ENCODE measurements at regions not wholly inside any gene's neighbourhood (a gene's known extent, or its start where the extent isn't known, plus 50 kb on each side); places are given as distances from the start of the nearest gene placed in this dataset.

GRCh38 chr2:160590664-160591063 lies 97.1 kb upstream of the RBMS1 start:
- Mint-ChIP-seq H3K27me3 (ENCODE audit: low read depth) (peaks cover 5% of the 10 kb centered on the region; the same call in 1 of the 2 replicates), H3K4me3 (no peak overlapping the region), H3K9me3 (peaks cover 29% of the 10 kb centered on the region), H3K4me1 (peaks cover 10% of the 10 kb centered on the region), H3K27ac (no peak overlapping the region), H3K36me3 (peaks cover 11% of the 10 kb centered on the region)
- ATAC-seq (no peak), DNase-seq (ENCODE audit: low spot score) (no peak)
- ChIA-PET POLR2A (no interaction called here), CTCF (no interaction called here)
- TF ChIP-seq FOXK1 (CRISPR knock-in tag; IDR thresholded peaks at IDR 0.05): no peak
- no peak for TF ChIP-seq ZNF263 (CRISPR knock-in tag; IDR thresholded peaks at IDR 0.05; ENCODE audit: low read depth)
- TF ChIP-seq TEAD1 (CRISPR knock-in tag; IDR thresholded peaks at IDR 0.05): no peak
- TF ChIP-seq CREM (CRISPR knock-in tag; IDR thresholded peaks at IDR 0.05): no peak
- TF ChIP-seq ZNF317 (CRISPR knock-in tag; IDR thresholded peaks at IDR 0.05; ENCODE audit: borderline replicate concordance, low read depth): no peak
- TF ChIP-seq HMGXB4 (CRISPR knock-in tag; IDR thresholded peaks at IDR 0.05): no peak
- no peak for TF ChIP-seq TP53 (CRISPR knock-in tag; IDR thresholded peaks at IDR 0.05)
- TF ChIP-seq SP1 (CRISPR knock-in tag; conservative IDR thresholded peaks at IDR 0.05): no peak
- TF ChIP-seq FOXJ3 (CRISPR knock-in tag; IDR thresholded peaks at IDR 0.05; ENCODE audit: borderline replicate concordance): no peak
- no peak for TF ChIP-seq CDX4 (CRISPR knock-in tag; IDR thresholded peaks at IDR 0.05; ENCODE audit: borderline replicate concordance)
- no peak for TF ChIP-seq NR2C2 (CRISPR knock-in tag; IDR thresholded peaks at IDR 0.05)
- no peak for TF ChIP-seq GRHL2 (CRISPR knock-in tag; IDR thresholded peaks at IDR 0.05; ENCODE audit: insufficient replicate concordance, severe bottlenecking)
- TF ChIP-seq ETV6 (CRISPR knock-in tag; IDR thresholded peaks at IDR 0.05): no peak
- no peak for TF ChIP-seq E2F5 (CRISPR knock-in tag; IDR thresholded peaks at IDR 0.05)
- TF ChIP-seq ZNF416 (CRISPR knock-in tag; IDR thresholded peaks at IDR 0.05): no peak
- TF ChIP-seq ARID4B (CRISPR knock-in tag; IDR thresholded peaks at IDR 0.05; ENCODE audit: borderline replicate concordance): no peak
- TF ChIP-seq MAX (CRISPR knock-in tag; IDR thresholded peaks at IDR 0.05): no peak
- no peak for TF ChIP-seq SOX15 (CRISPR knock-in tag; IDR thresholded peaks at IDR 0.05)
- TF ChIP-seq SMAD3 (CRISPR knock-in tag; IDR thresholded peaks at IDR 0.05; ENCODE audit: borderline replicate concordance): no peak

- H3K4me3 Mint-ChIP-seq: no peak overlapping the region
- ATAC-seq (no peak), DNase-seq (ENCODE audit: low spot score) (no peak)
- ChIA-PET POLR2A (no interaction called here), CTCF (no interaction called here)
- peaks cover 11% of the 10 kb centered on the region for H3K36me3 Mint-ChIP-seq
- peaks cover 29% of the 10 kb centered on the region for H3K9me3 Mint-ChIP-seq
- H3K4me1 Mint-ChIP-seq: no peaks in the 10 kb centered on the region
- H3K27me3 Mint-ChIP-seq (ENCODE audit: low read depth): peaks cover 5% of the 10 kb centered on the region; the same call in 1 of the 2 replicates
- H3K27ac Mint-ChIP-seq: no peak overlapping the region
- TF ChIP-seq TEAD4 (CRISPR knock-in tag; IDR thresholded peaks at IDR 0.05) (no peak), NR3C1 (CRISPR knock-in tag; conservative IDR thresholded peaks at IDR 0.05; ENCODE audit: low read depth) (no peak), AR (CRISPR knock-in tag; IDR thresholded peaks at IDR 0.05) (no peak), FOXJ3 (CRISPR knock-in tag; IDR thresholded peaks at IDR 0.05; ENCODE audit: borderline replicate concordance) (no peak), ELF4 (CRISPR knock-in tag; IDR thresholded peaks at IDR 0.05; ENCODE audit: low read depth) (no peak), ATF2 (CRISPR knock-in tag; IDR thresholded peaks at IDR 0.05; ENCODE audit: borderline replicate concordance, low read depth) (no peak), GRHL2 (CRISPR knock-in tag; IDR thresholded peaks at IDR 0.05; ENCODE audit: insufficient replicate concordance, severe bottlenecking) (no peak), KAT7 (CRISPR knock-in tag; IDR thresholded peaks at IDR 0.05; ENCODE audit: borderline replicate concordance) (no peak)
Measured at GRCh38 chr2:160592401-160592800, 98.8 kb upstream of the RBMS1 start.
